ENCODE measurements at regions not wholly inside any gene's neighbourhood (a gene's known extent, or its start where the extent isn't known, plus 50 kb on each side); places are given as distances from the start of the nearest gene placed in this dataset.
"Not testable (repeated sequence)": the region's sequence is repeated elsewhere in the genome, so short reads cannot be mapped to it uniquely, and the experiment has no call there.

DNA sequence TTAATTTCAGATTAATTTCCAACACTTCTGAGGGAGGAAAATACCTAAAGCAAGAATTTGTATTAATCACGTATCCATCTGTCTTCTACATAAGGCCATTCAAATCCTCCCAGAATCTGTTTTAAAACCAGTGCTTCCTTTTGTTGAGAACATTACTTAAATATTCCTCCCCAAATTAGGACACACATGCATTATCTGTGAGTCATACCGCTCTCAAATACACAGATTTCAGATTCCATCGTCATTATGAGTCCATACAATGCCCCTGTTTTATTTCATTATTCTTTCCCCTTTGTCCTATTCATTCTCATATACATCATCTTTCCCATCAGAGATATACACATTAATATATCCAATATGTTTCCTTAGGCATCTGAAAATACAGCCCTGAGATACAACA is 57.3 kb upstream of the PRSS12 start:
- DNase-seq (ENCODE audit: low read depth in 2 of 2): no peak

DNA sequence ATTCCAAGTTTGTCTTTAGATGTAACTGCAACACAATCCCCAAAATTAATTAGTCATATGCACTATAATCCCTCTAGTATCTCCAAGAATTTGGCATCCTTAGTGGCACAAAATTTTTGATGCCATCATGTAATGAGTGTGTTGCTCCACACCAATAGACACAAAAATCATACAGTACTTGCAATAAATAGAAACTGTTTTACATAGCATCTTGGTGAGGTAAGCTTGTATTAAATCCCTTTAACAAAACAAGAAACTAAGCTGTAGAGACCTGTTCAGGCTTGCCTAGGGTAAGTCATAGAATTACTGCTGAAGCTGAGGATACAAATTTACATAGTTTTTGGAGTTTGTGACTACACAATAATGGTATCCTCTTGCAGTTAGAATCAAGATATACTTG is 64.5 kb upstream of the PRSS12 start:
- DNase-seq (ENCODE audit: low read depth in 2 of 2): no peak

DNA sequence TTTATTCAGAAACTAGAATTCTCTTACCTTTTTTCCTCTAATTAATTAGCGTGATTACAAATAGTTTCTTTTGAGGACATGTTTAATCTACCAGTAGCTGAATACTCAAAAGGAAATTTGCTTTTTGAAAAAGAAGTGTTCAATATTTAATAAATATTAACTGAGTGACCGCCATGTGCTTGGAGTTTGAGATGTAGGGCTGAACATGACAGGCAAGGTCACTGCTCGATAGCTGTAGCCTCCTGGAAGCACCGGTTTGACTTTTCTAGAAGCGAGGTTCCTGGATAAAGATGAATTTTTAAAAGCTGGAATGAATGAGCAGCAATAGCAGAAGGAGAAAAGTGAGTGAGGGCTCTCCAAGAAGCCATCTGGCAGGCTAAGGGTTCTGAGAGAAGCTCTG is 65.0 kb upstream of the PRSS12 start:
- DNase-seq (ENCODE audit: low read depth in 2 of 2): not testable (repeated sequence)

DNA sequence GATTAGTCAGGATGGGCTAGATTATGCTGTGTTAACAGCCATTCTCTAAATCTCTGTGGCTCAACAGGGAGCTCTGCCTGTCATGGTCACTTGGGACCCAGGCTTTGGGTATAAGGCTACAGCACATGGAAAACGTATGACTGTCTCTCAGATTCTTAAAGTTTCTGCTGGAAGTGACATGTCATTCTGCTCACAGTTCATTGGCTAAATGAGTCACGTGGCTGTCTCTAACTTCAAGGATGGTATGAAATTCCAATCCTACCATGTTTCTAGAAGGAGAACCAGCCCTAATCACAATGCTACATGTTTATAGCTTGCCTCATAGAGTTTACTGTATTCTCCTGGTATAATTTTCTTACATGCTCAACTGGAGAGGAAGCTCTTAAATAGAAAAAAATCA is 65.6 kb upstream of the PRSS12 start:
- not testable (repeated sequence) for DNase-seq (ENCODE audit: low read depth in 2 of 2)

- not testable (repeated sequence) for DNase-seq (ENCODE audit: low read depth in 2 of 2)
Measured at GRCh38 chr4:118419626-118420025, 66.8 kb upstream of the PRSS12 start.

DNA sequence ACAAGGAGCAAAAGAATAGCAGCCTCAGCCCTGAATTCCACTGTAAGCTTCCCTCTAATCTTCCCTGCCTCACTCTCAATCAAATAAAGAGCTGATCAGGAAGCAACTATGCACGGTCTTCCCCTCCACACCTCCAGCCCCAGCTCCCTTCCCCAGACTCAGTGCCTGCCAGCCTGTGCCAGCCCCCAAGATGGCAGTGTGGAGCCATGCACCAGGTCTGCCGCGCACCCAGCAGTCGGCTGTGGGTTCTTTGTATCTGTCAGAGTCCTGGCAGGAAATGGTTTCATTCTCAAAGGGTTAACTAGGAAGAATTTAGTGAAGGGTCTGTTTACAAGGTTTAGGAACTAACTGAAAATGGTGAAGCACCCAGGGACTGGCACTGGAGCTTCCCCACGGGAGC is 71.3 kb upstream of the PRSS12 start:
- DNase-seq (ENCODE audit: low read depth in 2 of 2): peak; percentile 30 to 36

DNA sequence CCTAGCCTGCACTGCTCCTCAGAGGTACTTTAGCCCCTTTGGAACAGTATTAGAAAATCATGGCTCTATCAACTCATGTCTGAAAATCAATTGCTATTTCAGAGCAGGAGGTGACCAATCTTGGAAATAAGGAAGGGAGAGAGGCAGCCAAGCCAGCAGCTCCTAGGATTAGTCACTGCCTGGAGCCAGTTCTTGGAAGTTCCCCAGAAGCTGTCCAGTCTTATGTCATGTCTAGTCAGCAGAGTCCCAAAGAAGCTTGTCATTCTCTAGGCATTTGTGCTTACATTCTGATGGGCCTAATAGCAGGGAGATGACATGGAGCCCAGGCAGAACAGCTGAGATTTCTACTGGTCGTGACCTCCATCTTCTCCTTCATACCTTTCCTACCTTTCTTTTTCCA is 76.1 kb upstream of the PRSS12 start:
- DNase-seq (ENCODE audit: low read depth in 2 of 2): not testable (repeated sequence)

DNA sequence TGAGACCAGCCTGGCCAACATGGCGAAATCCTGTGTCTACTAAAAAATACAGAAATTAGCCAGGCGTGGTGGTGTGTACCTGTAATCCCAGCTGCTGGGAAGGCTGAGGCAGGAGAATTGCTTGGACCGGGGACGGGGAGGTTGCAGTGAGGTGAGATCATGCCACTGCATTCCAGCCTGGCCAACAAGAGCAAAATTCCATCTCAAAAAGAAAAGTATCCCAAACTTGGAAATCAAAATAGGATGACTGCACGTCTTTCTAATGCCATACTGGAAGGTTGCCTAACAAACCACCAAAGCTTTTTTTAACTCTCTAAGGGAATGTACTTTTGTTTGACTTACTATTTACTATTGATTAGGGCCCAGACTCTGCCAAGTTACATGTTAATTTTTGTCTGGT is 79.6 kb upstream of the PRSS12 start:
- DNase-seq (ENCODE audit: low read depth in 2 of 2): not testable (repeated sequence)

DNA sequence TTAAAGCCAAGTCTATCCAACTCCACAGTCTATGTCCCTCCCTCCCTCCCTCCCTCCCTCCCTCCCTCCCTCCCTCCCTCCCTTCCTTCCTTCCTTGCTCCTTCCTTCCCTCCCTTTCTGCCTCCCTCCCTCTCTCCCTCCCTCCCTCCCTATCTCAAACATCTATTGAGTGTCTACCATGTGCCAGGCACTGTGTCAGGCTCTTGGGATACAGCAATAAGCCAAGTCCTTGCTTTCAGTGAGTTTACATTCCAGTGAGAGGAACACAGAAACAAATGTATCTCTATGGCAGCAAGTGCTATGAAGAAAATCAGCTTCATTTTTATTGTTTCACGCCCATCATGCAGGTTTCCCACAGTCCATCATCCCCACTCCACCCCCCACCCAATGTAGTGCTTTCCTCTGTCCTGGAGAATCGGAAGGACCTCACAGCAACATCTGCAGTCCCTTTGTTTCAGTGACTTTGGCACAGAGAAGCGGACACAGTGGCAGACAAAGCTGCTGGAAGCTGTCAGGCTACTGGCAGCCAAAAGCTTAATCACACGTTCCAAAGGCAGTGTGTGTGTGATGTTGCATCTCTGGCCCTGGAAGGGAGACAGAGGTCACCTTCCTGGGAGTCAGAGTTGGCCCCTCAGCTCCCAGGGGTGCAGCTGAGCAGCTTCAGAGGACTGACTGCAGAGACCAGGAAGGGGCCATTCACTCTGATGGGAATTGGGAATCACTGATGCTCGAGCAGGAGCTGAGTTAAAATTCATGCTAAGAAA is 81.0 kb upstream of the PRSS12 start:
- not testable (repeated sequence) for DNase-seq (ENCODE audit: low read depth in 2 of 2)

GRCh38 chr4:118435415-118435814 is 82.6 kb upstream of the PRSS12 start:
- not testable (repeated sequence) for DNase-seq (ENCODE audit: low read depth in 2 of 2)

DNA sequence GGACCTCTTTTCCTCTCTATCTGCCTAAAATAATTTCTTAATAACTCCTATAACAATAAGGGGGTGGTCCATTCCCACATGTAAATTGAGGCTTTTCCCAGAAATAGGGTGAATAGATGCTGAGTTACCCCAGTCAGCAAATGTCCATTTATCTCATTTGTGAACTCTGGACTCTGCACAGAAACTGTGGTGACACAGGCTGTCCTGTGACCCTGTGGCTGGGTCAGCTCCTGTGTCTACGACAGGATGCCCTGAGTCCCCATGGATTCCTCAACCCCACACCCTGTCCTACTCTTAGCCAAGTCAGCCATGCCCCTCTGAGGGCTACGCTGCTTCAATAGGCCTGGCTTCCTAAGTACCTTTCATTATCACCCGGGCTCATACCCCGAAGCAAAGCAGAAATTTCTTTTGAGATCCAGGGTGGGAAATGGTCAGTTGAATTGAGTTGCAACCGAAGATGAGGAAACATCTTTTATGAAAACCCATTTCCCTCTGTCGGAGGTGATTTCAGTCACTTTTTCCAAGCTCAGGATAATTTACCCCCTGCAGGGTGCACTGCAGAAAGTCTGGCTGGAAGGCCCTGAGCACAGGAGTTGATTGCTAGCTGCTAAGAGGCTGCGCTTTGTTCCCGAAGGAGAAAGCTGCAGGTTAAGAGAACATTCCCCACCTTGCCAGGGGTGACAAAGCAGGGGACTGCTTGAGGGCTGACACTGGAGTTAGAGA is 89.5 kb upstream of the PRSS12 start:
- not testable (repeated sequence) for DNase-seq (ENCODE audit: low read depth in 2 of 2)

GRCh38 chr4:118447397-118447796 is 94.6 kb upstream of the PRSS12 start:
- not testable (repeated sequence) for DNase-seq (ENCODE audit: low read depth in 2 of 2)

- DNase-seq (ENCODE audit: low read depth in 2 of 2): not testable (repeated sequence)
Measured at GRCh38 chr4:118454857-118455256, 102.1 kb upstream of the PRSS12 start.

DNA sequence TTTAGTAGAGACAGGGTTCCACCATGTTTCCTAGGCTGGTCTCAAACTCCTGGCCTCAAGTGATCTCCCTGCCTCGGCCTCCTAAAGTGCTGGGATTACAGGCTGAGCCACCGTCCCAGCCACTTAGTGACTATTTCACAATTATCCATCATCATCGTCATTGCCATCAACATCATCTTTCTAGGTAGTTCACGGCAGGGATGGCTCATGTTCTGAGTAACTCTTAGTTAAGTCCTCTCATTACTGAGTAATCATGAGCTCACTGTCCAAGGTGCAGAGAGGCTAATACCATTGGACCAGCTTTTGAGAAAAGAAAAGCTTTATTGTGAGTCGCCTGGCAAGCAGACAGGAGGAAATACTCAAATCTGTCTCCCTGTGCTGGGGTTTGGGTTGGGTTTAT is 108.6 kb upstream of the PRSS12 start:
- not testable (repeated sequence) for DNase-seq (ENCODE audit: low read depth in 2 of 2)

- not testable (repeated sequence) for DNase-seq (ENCODE audit: low read depth in 2 of 2)
Measured at GRCh38 chr4:118465831-118466230, 113.0 kb upstream of the PRSS12 start.

DNA sequence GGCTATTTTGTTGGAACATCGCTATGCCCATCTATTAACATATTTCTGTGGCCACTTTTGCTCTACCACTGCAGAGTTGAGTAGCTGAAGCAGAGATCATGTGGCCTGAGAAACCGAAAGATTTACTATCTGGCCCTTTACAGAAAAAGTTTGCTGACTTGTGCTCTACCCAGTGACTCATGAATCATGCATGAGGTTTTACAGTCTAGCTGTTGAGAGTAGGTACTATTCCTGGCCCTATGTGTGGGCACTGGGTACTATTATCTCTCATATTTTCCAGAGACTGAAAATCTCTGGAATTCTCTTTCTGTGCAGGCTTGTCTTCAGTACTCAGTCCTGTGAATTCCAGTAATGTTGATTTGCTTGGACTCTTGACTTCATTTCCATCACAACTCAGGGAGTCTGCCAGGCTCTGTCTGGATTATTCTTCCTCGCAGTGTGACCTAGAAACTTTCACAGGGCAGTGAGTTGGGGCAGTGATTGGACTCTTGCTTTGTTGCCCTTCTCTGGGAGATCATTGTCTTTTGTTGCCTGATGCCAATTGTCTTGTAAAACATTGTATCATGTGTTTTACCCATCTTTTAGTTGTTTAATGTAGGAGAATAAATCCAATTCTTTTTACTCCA is 121.3 kb upstream of the PRSS12 start:
- DNase-seq (ENCODE audit: low read depth in 2 of 2): not testable (repeated sequence)

- DNase-seq (ENCODE audit: low read depth in 2 of 2): not testable (repeated sequence)
Measured at GRCh38 chr4:118474771-118475170, 122.0 kb upstream of the PRSS12 start.

GRCh38 chr4:118475901-118476300 is 123.1 kb upstream of the PRSS12 start:
- DNase-seq (ENCODE audit: low read depth in 2 of 2): not testable (repeated sequence)

- not testable (repeated sequence) for DNase-seq (ENCODE audit: low read depth in 2 of 2)
Measured at GRCh38 chr4:118477826-118478225, 125.0 kb upstream of the PRSS12 start.

- not testable (repeated sequence) for DNase-seq (ENCODE audit: low read depth in 2 of 2)
Measured at GRCh38 chr4:118485801-118486314, 133.1 kb upstream of the PRSS12 start.

DNA sequence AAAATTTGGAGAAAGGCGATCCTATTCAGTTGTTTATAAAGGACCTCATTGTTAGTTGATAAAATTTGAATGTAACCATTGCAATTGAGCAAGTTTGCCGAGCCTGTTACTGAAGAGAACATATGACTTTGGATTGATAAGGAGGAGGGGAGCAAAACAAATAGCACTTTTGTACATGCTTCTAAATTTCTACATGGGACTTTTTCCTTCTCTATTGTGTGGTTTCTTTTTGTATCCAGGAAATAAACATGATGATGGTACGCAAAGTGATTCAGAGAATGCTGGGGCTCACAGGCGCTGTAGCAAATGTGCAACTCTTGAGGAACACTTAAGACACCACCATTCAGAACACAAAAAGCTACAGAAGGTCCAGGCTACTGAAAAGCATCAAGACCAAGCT is 140.2 kb upstream of the PRSS12 start:
- not testable (repeated sequence) for DNase-seq (ENCODE audit: low read depth in 2 of 2)

DNA sequence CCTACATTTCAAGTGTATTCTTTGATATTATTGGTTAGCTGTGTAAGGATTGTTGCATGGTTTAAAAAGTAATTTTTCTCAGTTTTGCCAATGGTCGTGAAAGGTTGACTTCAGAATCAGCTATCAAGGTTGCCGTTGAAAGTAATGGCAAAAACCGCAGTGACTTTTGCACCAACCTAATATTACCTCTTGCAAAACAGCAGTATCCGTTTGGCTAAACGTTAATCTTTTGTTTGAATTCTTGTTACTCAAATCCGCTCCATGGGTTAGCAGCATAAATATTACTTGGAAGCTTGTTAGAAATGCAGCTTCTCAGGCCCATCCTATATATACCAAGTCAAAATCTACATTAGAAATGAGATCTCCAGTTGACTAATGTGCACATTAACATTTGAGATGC is 141.6 kb upstream of the PRSS12 start:
- DNase-seq (ENCODE audit: low read depth in 2 of 2): not testable (repeated sequence)
